A673 (cell line): ENCODE measurements at regions not wholly inside any gene's neighbourhood (a gene's known extent, or its start where the extent isn't known, plus 50 kb on each side); places are given as distances from the start of the nearest gene placed in this dataset.
"Not testable (repeated sequence)": the region's sequence is repeated elsewhere in the genome, so short reads cannot be mapped to it uniquely, and the experiment has no call there.

Experiments used
- BruUV-seq: library from RNA; stranded (reverse); fragments of 400-500 nt; replicated peaks from 2 replicates; lab custom pipeline; 2021; lab: Mats Ljungman, UMichigan
- CTCF ChIA-PET: fragments of 300-600 bp; sonication (Branson Sonifier 250); formaldehyde crosslinking; loops from one replicate; lab custom pipeline; 2022; ENCODE audit warnings: antibody characterized with exemption; lab: Charles Lee
- POLR2A ChIA-PET: fragments of 300-600 bp; sonication (Branson Sonifier 250); formaldehyde crosslinking; loops from one replicate; lab custom pipeline; 2022; ENCODE audit warnings: antibody characterized with exemption; ENCODE audit not compliant: low non-redundant PET; lab: Charles Lee
- DNase-seq: peaks from one replicate; pipeline ENCODE4 v3.0.0-alpha.2; 2015; ENCODE audit warnings: low spot score
- H3K27ac ChIP-seq: fragments of 200-600 bp; sonication (generic); 2 replicates; pipeline ENCODE4 v1.5.1; 2016; ENCODE audit warnings: mixed run types, low read depth, mild to moderate bottlenecking, mixed read lengths, antibody characterized with exemption, low read length; ENCODE audit not compliant: poor library complexity, severe bottlenecking
- H3K27me3 ChIP-seq: fragments of 200-600 bp; sonication (generic); replicated peaks from 2 replicates; pipeline ENCODE4 v1.6.1; 2017; ENCODE audit warnings: mixed run types, low read depth, mild to moderate bottlenecking, mixed read lengths, antibody characterized with exemption, low read length; ENCODE audit not compliant: insufficient read depth, poor library complexity
- H3K36me3 ChIP-seq: fragments of 200-600 bp; sonication (generic); 2 replicates; pipeline ENCODE4 v1.6.1; 2016; ENCODE audit warnings: mixed run types, mild to moderate bottlenecking, mixed read lengths, antibody characterized with exemption, low read length; ENCODE audit not compliant: insufficient read depth, poor library complexity, severe bottlenecking
- H3K4me1 ChIP-seq: fragments of 200-600 bp; sonication (generic); 2 replicates; pipeline ENCODE4 v1.6.1; 2017; ENCODE audit warnings: mixed run types, mild to moderate bottlenecking, mixed read lengths, antibody characterized with exemption, low read length; ENCODE audit not compliant: insufficient read depth, poor library complexity, severe bottlenecking
- H3K4me3 ChIP-seq: fragments of 200-600 bp; sonication (generic); 2 replicates; pipeline ENCODE4 v1.5.1; 2016; ENCODE audit warnings: low read depth, mixed run types, mild to moderate bottlenecking, mixed read lengths, low read length; ENCODE audit not compliant: poor library complexity, severe bottlenecking
- H3K9me3 ChIP-seq: fragments of 200-600 bp; sonication (generic); 2 replicates; pipeline ENCODE4 v1.6.1; 2016; ENCODE audit warnings: mixed run types, low read depth, mild to moderate bottlenecking, mixed read lengths, antibody characterized with exemption, low read length; ENCODE audit not compliant: poor library complexity, severe bottlenecking
- EZH2 ChIP-seq: fragments of 200-600 bp; sonication (generic); IDR thresholded peaks from 2 replicates; pipeline ENCODE4 v1.6.1; 2017; ENCODE audit warnings: borderline replicate concordance, low read depth, mild to moderate bottlenecking, mixed read lengths, antibody characterized with exemption, low read length; ENCODE audit not compliant: poor library complexity, severe bottlenecking
- intact Hi-C: fragments of 100-400 bp; cut with micrococcal nuclease; formaldehyde crosslinking; loops from one replicate; pipeline ENCODE4 v1.10.0; 2022; ENCODE audit not compliant: unreplicated experiment
- TF ChIP-seq, protein P1 (sequence below): fragments of 300-800, 200-600 bp; sonication (generic); conservative IDR thresholded peaks from 2 replicates; pipeline ENCODE4 v1.5.1; 2017; ENCODE audit warnings: low read depth, mild to moderate bottlenecking, antibody characterized with exemption, low read length, moderate library complexity, mixed read lengths

DNA sequence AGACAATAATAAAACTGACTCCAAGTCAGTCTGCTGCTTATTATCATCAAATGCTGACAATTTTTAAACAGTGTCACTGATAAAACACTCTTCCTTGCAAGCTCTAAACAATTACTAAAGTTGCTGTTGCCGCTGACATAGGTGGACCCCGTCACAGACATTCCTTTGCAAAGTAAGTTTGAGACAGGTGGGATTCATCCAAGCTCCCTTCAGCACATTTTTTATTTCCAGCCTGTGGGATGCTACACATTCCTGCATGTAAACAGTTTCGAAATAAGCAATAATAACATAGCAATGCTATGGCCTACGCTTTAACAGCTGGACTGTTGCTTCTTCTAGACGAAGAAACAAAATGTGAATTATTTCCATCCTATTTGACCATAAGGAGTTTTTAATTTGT is 85.4 kb upstream of the HIF1A start:
- ChIA-PET CTCF (no interaction called here), POLR2A (no interaction called here)
- H3K4me1 ChIP-seq, result peaks cover 4% of the 10 kb centered on the region
- TF ChIP-seq EZH2, result no peak
- TF ChIP-seq, protein P1, sequence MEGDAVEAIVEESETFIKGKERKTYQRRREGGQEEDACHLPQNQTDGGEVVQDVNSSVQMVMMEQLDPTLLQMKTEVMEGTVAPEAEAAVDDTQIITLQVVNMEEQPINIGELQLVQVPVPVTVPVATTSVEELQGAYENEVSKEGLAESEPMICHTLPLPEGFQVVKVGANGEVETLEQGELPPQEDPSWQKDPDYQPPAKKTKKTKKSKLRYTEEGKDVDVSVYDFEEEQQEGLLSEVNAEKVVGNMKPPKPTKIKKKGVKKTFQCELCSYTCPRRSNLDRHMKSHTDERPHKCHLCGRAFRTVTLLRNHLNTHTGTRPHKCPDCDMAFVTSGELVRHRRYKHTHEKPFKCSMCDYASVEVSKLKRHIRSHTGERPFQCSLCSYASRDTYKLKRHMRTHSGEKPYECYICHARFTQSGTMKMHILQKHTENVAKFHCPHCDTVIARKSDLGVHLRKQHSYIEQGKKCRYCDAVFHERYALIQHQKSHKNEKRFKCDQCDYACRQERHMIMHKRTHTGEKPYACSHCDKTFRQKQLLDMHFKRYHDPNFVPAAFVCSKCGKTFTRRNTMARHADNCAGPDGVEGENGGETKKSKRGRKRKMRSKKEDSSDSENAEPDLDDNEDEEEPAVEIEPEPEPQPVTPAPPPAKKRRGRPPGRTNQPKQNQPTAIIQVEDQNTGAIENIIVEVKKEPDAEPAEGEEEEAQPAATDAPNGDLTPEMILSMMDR, result no peak
- no peak for DNase-seq
- no TSS peak for BruUV-seq
- no peak overlapping the region for H3K4me3 ChIP-seq
- H3K9me3 ChIP-seq, result no peaks in the 10 kb centered on the region
- H3K36me3 ChIP-seq, result no peaks in the 10 kb centered on the region
- intact Hi-C loops, result no loop called here
- no peaks in the 10 kb centered on the region for H3K27me3 ChIP-seq
- no peak overlapping the region for H3K27ac ChIP-seq

DNA sequence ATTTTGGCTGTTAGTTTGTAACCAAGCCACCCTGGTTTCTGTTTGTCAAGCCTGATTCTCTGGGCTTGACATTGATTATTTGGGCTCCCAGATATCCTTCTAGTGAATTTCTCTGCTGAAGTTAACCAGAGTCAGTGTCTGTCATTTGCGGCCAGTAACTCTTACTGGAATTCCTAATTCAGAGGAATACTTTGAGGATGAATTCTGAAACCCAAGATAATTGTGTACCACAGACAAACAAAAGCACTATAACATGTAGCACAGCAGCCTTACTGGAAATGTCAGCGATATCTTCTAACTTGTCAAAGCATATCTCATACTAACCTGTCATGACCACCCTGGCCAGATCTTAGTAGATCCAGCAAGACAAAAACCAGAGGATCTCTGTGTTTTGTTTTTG is 84.4 kb upstream of the HIF1A start:
- no peaks in the 10 kb centered on the region for H3K9me3 ChIP-seq
- ChIA-PET CTCF (no interaction called here), POLR2A (no interaction called here)
- no peaks in the 10 kb centered on the region for H3K36me3 ChIP-seq
- no peak for TF ChIP-seq EZH2
- TF ChIP-seq, protein P1, result no peak
- no TSS peak for BruUV-seq
- H3K4me3 ChIP-seq, result no peak overlapping the region
- H3K27me3 ChIP-seq, result no peaks in the 10 kb centered on the region
- intact Hi-C loops, result no loop called here
- no peak for DNase-seq
- peaks cover 4% of the 10 kb centered on the region for H3K4me1 ChIP-seq
- H3K27ac ChIP-seq, result no peak overlapping the region

DNA sequence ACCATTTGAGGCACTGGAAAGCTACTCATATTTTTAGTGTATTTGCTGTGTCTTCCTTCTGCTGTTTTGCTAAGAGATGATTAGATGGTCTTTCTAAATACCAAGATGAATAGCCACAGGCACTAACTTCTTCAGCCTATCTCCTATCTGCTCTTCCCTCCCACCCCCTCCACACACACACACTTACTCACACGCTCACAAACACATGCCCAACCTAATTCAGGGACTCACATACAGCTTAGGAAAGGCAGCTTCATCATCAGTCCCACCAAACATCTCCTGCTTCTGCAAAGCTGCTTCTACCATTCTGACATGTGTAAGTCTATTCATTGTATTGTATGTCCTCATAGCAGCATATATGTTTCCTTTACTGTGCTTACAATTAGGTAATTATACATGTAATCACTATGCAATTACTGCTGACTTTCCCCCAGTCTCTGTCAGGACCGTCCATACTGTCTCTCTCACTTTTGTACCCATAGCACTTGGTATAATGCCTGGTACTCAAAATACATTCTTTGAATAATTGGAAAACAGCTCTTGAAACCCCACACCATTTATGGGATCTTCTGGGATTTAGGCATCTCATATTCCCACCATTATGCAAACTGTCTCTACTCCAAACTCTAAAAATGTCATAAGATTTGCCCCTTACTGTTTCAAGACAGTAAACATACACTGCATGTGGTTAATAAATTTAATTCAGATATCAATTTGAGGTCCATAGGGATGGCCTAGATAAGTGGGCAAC is 83.3 kb upstream of the HIF1A start:
- TF ChIP-seq, protein P1, result no peak
- TF ChIP-seq EZH2, result no peak
- no peaks in the 10 kb centered on the region for H3K36me3 ChIP-seq
- intact Hi-C loops, result no loop called here
- H3K4me3 ChIP-seq, result no peak overlapping the region
- CTCF ChIA-PET, result no interaction called here
- BruUV-seq, result no TSS peak
- no peaks in the 10 kb centered on the region for H3K9me3 ChIP-seq
- H3K27ac ChIP-seq, result no peak overlapping the region
- POLR2A ChIA-PET, result interaction anchor here (0.5 kb wide), 1 partner anchor 20 kb away, joined by 3 read pairs; no protein-coding TSS in a partner anchor
- no peaks in the 10 kb centered on the region for H3K4me1 ChIP-seq
- H3K27me3 ChIP-seq, result no peaks in the 10 kb centered on the region
- DNase-seq, result no peak

DNA sequence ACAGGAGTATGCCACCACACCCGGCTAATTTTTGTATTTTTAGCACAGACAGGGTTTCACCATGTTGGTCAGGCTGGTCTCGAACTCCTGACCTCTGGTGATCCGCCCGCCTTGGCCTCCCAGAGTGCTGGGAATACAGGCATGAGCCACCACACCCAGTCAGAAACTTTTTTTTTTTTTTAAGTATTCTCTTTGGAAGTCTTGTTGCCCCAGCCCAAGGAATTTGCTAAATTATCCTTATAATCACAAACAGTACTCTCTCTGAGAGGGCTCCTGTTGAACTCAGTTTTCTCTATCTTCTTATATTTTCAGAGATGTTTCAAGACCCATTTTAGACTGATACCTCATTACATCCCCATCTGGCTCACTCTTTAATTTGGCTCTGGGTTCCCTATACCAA is 82.3 kb upstream of the HIF1A start:
- POLR2A ChIA-PET, DNase-seq, H3K27ac ChIP-seq, H3K4me3 ChIP-seq, CTCF ChIA-PET, H3K27me3 ChIP-seq, H3K9me3 ChIP-seq, H3K4me1 ChIP-seq, BruUV-seq, H3K36me3 ChIP-seq, intact Hi-C loops: not testable (repeated sequence)
